Adrenal gland (tissue), 9 donors: ENCODE measurements at regions not wholly inside any gene's neighbourhood (a gene's known extent, or its start where the extent isn't known, plus 50 kb on each side); places are given as distances from the start of the nearest gene placed in this dataset.

Experiments
- DNase-seq, 7 donors: peaks; one replicate each; pipeline ENCODE4 v3.0.0-alpha.2; 2019 to 2020
- H3K27ac ChIP-seq, 5 donors: fragments of 200-600 bp; sonication (generic) in 4 of 5; 1 replicate in 3 of 5; 2 replicates in 2 of 5; pipeline versions ENCODE4 v1.5.1 to v1.8.0; 2016 to 2020; ENCODE audit warnings: mild to moderate bottlenecking in 1 of 5
- H3K27me3 ChIP-seq: fragments of 200-600 bp; 2 replicates; pipeline ENCODE4 v1.8.0; 2021
- H3K36me3 ChIP-seq, 2 donors: fragments of 200-600 bp; replicated peaks in 1 of 2; 1 replicate in 1 of 2; 2 replicates in 1 of 2; pipeline versions ENCODE4 v1.5.1 to v1.8.0; 2018 to 2022
- H3K4me1 ChIP-seq, 2 donors: fragments of 200-600 bp; replicated peaks in 1 of 2; 1 replicate in 1 of 2; 2 replicates in 1 of 2; pipeline versions ENCODE4 v1.5.1 to v1.8.0; 2018 to 2021
- H3K4me3 ChIP-seq, 4 donors: fragments of 200-600 bp; sonication (generic) in 3 of 4; one replicate each; pipeline ENCODE4 v1.5.1; 2016 to 2018
- H3K9me3 ChIP-seq, 3 donors: fragments of 200-600 bp; sonication (generic) in 1 of 3; replicated peaks in 1 of 3; 1 replicate in 2 of 3; 2 replicates in 1 of 3; pipeline versions ENCODE4 v1.5.1 to v1.8.0; 2016 to 2021
- POLR2A ChIP-seq, 2 donors: fragments of 450-650 bp; IDR thresholded peaks; one replicate each; pipeline ENCODE4 v1.6.1; 2017; ENCODE audit warnings: antibody characterized with exemption in 2 of 2, mild to moderate bottlenecking in 2 of 2, moderate library complexity in 1 of 2
- WGBS, 4 donors: extraction: QIAGEN DNeasy Blood & Tissue Kit in 2 of 4; methylation state at CpG; one replicate each; pipeline versions ENCODE4 v1.1.5 to v1.1.7; 2013 to 2017; 5-methylcytosine and 5-hydroxymethylcytosine counted together
- intact Hi-C, 2 donors: fragments of 100-400 bp; cut with DNase I; formaldehyde crosslinking; loops; one replicate each; pipeline versions ENCODE4 v1.14.1 to v1.15.0; 2022 to 2023
- TF ChIP-seq, protein P1 (sequence below), 6 experiments: fragments of 450-650 bp in 4 of 6; fragments of 200-600 bp in 2 of 6; sonication (generic) in 1 of 6; IDR thresholded peaks; 1 replicate in 5 of 6; 2 replicates in 1 of 6; pipeline versions ENCODE4 v1.5.1 to v1.8.0; 2016 to 2021; ENCODE audit warnings: antibody characterized with exemption in 6 of 6, mild to moderate bottlenecking in 2 of 6, moderate library complexity in 1 of 6
- donor health status: healthy with polysubstance abuse.
- donor health status: Bipolar disorder and iron deficiency.
- donor health status: DM: yes; HTN: yes; CAD: no.
- donor health status: DM: no; HTN: no; CAD: no.
- donor health status: DM: no; HTN: no; CAD: no.

DNA sequence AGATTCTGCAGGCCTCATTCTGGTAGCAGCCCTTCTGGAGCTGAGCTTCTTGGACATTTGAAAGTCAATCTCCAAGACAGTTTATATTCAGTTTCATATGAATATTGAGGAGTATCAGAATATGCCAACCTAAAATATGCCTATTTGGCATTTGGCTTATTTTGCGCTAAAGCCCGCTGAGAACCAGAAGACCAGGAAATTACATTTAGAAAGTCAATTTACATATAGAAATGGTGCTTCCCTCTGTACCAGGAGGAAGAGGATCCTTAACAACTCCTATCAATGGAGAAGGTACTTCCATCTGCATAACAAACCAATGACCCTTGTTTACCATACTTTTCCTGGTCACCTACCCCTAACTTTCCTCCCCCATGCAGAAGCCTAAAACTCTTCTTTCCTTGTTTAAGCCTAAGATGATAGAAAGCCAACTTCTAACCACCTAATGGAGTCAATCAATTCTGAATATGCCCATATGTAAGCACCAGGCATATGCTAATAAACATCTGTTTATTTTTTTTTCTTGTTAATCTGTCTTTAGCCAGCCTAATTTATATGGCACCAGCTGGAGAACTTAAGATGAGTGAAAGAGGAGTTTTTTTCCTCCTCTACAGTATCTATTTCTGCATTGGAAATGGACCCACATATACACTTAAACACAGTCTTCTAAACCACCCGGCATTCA is 57.0 kb upstream of the DYNC1I2 start:
- TF ChIP-seq POLR2A (IDR thresholded peaks at IDR 0.05) = no peak
- TF ChIP-seq, protein P1, sequence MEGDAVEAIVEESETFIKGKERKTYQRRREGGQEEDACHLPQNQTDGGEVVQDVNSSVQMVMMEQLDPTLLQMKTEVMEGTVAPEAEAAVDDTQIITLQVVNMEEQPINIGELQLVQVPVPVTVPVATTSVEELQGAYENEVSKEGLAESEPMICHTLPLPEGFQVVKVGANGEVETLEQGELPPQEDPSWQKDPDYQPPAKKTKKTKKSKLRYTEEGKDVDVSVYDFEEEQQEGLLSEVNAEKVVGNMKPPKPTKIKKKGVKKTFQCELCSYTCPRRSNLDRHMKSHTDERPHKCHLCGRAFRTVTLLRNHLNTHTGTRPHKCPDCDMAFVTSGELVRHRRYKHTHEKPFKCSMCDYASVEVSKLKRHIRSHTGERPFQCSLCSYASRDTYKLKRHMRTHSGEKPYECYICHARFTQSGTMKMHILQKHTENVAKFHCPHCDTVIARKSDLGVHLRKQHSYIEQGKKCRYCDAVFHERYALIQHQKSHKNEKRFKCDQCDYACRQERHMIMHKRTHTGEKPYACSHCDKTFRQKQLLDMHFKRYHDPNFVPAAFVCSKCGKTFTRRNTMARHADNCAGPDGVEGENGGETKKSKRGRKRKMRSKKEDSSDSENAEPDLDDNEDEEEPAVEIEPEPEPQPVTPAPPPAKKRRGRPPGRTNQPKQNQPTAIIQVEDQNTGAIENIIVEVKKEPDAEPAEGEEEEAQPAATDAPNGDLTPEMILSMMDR (IDR thresholded peaks at IDR 0.05) = no peak
- H3K9me3 ChIP-seq = no peaks in the 10 kb centered on the region
- 95 to 97% (median 97%) methylated on average over 3 of the region's 3 CpGs for WGBS, 4 donors
- no peaks in the 10 kb centered on the region for H3K36me3 ChIP-seq
- no peak for DNase-seq
- H3K27ac ChIP-seq = no peak overlapping the region
- intact Hi-C loops = no loop called here
- H3K27me3 ChIP-seq = no peaks in the 10 kb centered on the region
- H3K4me3 ChIP-seq = no peak overlapping the region
- no peaks in the 10 kb centered on the region for H3K4me1 ChIP-seq

GRCh38 chr2:171630812-171631626 is 56.2 kb upstream of the DYNC1I2 start:
- H3K36me3 ChIP-seq = no peaks in the 10 kb centered on the region
- H3K9me3 ChIP-seq = no peaks in the 10 kb centered on the region
- H3K27ac ChIP-seq = no peak overlapping the region
- H3K27me3 ChIP-seq = no peaks in the 10 kb centered on the region
- 74 to 79% (median 78%) methylated on average over 8 of the region's 8 CpGs for WGBS, 4 donors
- no peaks in the 10 kb centered on the region for H3K4me1 ChIP-seq
- TF ChIP-seq, protein P1 (IDR thresholded peaks at IDR 0.05) = no peak
- no peak for TF ChIP-seq POLR2A (IDR thresholded peaks at IDR 0.05)
- intact Hi-C loops = no loop called here
- DNase-seq = no peak
- H3K4me3 ChIP-seq = no peak overlapping the region
